C4-2B (cell line): ENCODE measurements at regions not wholly inside any gene's neighbourhood (a gene's known extent, or its start where the extent isn't known, plus 50 kb on each side); places are given as distances from the start of the nearest gene placed in this dataset.

Experiments
- H3K27ac ChIP-seq: fragments of 450-650 bp; 2 replicates; pipeline ENCODE4 v1.5.1; 2017
- CTCF ChIP-seq: fragments of 450-650 bp; conservative IDR thresholded peaks from 2 replicates; pipeline ENCODE4 v1.5.1; 2017; ENCODE audit warnings: mild to moderate bottlenecking
- ZFX ChIP-seq: fragments of 450-650 bp; IDR thresholded peaks from 2 replicates; pipeline ENCODE4 v1.6.1; 2017

- no peak for TF ChIP-seq ZFX
- no peak for TF ChIP-seq CTCF
- H3K27ac ChIP-seq = no peak overlapping the region
These were observed 284.8 kb downstream of the OTOL1 start for GRCh38 chr3:161781381-161781780.

- no peak for TF ChIP-seq ZFX
- no peak for TF ChIP-seq CTCF
- no peak overlapping the region for H3K27ac ChIP-seq
These were observed 296.8 kb downstream of the OTOL1 start for GRCh38 chr3:161793194-161793930.

- TF ChIP-seq ZFX (no peak), CTCF (no peak)
- H3K27ac ChIP-seq = no peak overlapping the region
These were observed 297.9 kb downstream of the OTOL1 start for GRCh38 chr3:161794551-161794950.

GRCh38 chr3:161796312-161796711 lies 299.7 kb downstream of the OTOL1 start:
- TF ChIP-seq CTCF = no peak
- no peak for TF ChIP-seq ZFX
- no peak overlapping the region for H3K27ac ChIP-seq

- TF ChIP-seq ZFX (no peak), CTCF (no peak)
- no peak overlapping the region for H3K27ac ChIP-seq
These were observed 300.2 kb downstream of the OTOL1 start for GRCh38 chr3:161796780-161797179.

GRCh38 chr3:161798016-161798415 lies 301.4 kb downstream of the OTOL1 start:
- no peak overlapping the region for H3K27ac ChIP-seq
- TF ChIP-seq CTCF = no peak
- no peak for TF ChIP-seq ZFX

GRCh38 chr3:161800985-161801559 lies 304.5 kb downstream of the OTOL1 start:
- no peak for TF ChIP-seq ZFX
- TF ChIP-seq CTCF = no peak
- H3K27ac ChIP-seq = no peak overlapping the region
